BE2C (cell line): ENCODE measurements at regions not wholly inside any gene's neighbourhood (a gene's known extent, or its start where the extent isn't known, plus 50 kb on each side); places are given as distances from the start of the nearest gene placed in this dataset.

Experiments
- DNase-seq: peaks from one replicate; pipeline ENCODE4 v3.0.0-alpha.2; 2020
- H3K27me3 ChIP-seq: fragments of 250-450 bp; sonication (Bioruptor Pico); 2 replicates; pipeline ENCODE4 v1.5.1; 2020; ENCODE audit warnings: mild to moderate bottlenecking
- H3K36me3 ChIP-seq: fragments of 250-450 bp; sonication (Bioruptor Pico); 2 replicates; pipeline ENCODE4 v1.5.1; 2020; ENCODE audit warnings: mild to moderate bottlenecking
- H3K4me1 ChIP-seq: fragments of 250-450 bp; sonication (Bioruptor Pico); 2 replicates; pipeline ENCODE4 v1.5.1; 2020
- H3K4me3 ChIP-seq: 2 replicates; pipeline ENCODE4 v1.5.1; 2011; ENCODE audit warnings: low read depth, low read length
- H3K9me3 ChIP-seq: fragments of 250-450 bp; sonication (Bioruptor Pico); 2 replicates; pipeline ENCODE4 v1.5.1; 2020
- TF ChIP-seq, protein P1 (sequence below): IDR thresholded peaks from 2 replicates; pipeline ENCODE4 v1.5.1; 2012; ENCODE audit warnings: mild to moderate bottlenecking, low read depth, low read length

DNA sequence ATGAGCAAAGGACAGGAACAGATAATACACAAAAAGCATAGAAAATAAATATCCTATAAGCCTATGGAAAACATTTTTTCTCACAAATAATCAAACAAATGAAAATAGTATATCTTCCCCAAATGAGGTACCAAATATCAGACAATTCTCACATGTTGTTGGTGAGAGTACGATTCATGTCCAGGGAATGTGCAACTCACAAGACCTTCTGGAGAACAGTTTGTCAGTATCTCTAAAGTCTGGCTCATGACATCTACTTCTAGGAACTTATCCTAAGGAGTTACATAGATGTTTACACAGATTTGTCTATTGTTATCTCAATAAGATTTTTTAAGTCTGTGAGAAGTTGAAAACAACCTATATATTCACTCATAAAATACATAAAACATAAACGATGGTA, 80.3 kb upstream of the ARHGEF7 start:
- TF ChIP-seq, protein P1, sequence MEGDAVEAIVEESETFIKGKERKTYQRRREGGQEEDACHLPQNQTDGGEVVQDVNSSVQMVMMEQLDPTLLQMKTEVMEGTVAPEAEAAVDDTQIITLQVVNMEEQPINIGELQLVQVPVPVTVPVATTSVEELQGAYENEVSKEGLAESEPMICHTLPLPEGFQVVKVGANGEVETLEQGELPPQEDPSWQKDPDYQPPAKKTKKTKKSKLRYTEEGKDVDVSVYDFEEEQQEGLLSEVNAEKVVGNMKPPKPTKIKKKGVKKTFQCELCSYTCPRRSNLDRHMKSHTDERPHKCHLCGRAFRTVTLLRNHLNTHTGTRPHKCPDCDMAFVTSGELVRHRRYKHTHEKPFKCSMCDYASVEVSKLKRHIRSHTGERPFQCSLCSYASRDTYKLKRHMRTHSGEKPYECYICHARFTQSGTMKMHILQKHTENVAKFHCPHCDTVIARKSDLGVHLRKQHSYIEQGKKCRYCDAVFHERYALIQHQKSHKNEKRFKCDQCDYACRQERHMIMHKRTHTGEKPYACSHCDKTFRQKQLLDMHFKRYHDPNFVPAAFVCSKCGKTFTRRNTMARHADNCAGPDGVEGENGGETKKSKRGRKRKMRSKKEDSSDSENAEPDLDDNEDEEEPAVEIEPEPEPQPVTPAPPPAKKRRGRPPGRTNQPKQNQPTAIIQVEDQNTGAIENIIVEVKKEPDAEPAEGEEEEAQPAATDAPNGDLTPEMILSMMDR: no peak
- Histone ChIP-seq H3K27me3 (peaks cover 98% of the 10 kb centered on the region), H3K4me1 (no peaks in the 10 kb centered on the region), H3K36me3 (no peaks in the 10 kb centered on the region), H3K4me3 (no peak overlapping the region), H3K9me3 (no peaks in the 10 kb centered on the region; the same call in 1 of the 2 replicates)
- DNase-seq: no peak

DNA sequence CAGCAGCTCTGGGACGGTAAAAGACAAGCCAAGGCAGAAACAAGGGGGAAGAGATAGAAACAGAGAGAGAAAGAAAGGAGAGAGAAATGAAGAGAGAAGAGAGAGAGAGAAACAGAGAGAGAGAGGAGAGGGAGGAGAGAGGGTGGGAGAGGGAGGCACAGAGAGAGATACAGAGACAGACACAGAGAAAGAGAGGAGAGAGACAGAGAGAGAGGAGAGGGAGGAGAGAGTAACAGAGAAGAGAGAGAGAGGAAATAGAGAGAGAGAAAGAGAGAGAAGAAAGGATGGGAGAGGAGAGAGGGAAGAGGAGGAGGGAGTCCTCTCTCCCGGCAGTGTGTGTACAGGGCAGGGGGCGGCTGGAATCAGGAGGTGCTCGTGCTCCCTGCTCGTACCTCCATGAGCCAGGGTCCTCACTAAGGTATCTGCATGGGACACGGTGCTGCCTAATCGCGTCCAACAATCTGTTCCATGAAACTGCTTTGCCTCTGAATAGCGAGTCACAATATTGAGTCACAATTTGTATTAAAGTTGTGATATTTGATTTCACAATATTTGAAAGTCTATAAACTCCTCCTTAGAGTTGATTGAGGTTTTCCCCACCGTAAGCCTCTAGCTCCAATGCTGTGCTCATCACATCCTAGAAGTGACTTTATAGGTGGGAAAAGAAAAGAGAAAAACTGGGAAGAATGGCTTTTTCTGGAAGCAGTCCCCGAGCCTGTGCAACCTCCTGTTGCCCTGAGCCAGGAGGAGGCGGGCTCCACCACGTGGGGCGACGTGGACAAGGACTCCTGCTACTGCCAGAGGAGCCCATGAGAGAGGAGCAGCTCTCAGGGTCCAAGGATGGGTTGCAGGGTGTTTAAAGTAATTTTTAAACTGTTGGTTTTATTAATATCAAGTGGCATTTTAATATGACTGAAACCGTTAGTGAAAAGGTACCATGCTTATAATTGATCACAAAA, 81.7 kb upstream of the ARHGEF7 start:
- TF ChIP-seq, protein P1: no peak
- no peaks in the 10 kb centered on the region for H3K4me1 ChIP-seq
- no peaks in the 10 kb centered on the region; the same call in 1 of the 2 replicates for H3K9me3 ChIP-seq
- H3K27me3 ChIP-seq: peaks cover 98% of the 10 kb centered on the region
- no peak for DNase-seq
- H3K4me3 ChIP-seq: no peak overlapping the region
- H3K36me3 ChIP-seq: no peaks in the 10 kb centered on the region

DNA sequence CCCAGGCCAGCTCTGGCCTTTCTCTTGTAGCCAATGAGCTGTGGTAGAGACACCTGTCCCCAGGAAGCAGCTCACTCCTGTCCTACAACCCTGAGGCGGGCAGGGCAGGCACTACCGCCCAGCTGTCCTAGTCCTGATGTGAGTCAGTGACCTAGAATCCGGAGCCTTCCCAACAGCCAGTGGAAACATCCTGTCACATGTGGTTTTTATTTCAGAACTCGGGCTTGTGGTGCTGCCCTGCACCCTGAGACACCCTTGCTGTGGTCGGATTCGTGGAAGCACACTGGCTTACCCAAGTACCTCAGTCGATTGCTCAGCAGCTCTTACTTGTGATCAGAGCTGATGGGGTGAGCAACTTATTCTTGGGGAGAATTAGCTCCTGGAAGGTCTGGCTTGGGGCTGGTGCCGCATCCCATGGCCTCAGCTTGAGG, 83.6 kb upstream of the ARHGEF7 start:
- Histone ChIP-seq H3K9me3 (no peaks in the 10 kb centered on the region; the same call in 1 of the 2 replicates), H3K27me3 (peaks cover 95% of the 10 kb centered on the region), H3K36me3 (no peaks in the 10 kb centered on the region), H3K4me1 (no peaks in the 10 kb centered on the region), H3K4me3 (no peak overlapping the region)
- DNase-seq: no peak
- TF ChIP-seq, protein P1: no peak

DNA sequence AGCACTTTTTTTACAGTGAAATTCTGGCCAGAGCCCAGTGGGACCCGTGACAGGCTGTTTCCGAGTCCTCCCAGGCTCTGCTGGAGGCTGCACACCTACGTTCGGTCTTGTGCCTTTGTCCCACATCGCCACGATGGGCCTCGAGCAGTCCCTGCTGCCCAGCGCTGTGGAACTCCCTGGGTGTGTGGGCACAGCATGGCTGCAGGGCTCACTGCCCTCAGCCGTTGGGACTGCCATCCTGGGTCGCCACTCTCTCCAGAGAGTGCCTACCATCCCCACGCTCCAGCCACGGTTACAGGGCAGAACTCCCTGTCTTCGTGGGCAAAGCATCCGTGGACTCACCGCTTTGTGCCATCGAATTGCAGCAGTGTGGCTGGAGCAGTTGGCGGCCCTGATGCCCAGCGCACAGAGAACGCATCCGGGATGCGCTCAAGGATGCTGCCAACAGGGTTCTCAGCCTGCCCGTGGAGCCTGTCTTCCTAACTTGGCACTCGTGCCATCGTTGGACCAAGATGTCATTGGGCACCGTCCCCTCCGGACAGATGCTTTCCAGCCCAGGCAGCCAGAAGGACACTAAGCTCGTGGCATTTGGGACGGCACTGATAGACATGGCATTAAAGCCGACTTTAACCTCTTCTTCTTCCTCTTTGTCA, 85.0 kb upstream of the ARHGEF7 start:
- H3K36me3 ChIP-seq: no peaks in the 10 kb centered on the region
- H3K4me1 ChIP-seq: no peaks in the 10 kb centered on the region

DNA sequence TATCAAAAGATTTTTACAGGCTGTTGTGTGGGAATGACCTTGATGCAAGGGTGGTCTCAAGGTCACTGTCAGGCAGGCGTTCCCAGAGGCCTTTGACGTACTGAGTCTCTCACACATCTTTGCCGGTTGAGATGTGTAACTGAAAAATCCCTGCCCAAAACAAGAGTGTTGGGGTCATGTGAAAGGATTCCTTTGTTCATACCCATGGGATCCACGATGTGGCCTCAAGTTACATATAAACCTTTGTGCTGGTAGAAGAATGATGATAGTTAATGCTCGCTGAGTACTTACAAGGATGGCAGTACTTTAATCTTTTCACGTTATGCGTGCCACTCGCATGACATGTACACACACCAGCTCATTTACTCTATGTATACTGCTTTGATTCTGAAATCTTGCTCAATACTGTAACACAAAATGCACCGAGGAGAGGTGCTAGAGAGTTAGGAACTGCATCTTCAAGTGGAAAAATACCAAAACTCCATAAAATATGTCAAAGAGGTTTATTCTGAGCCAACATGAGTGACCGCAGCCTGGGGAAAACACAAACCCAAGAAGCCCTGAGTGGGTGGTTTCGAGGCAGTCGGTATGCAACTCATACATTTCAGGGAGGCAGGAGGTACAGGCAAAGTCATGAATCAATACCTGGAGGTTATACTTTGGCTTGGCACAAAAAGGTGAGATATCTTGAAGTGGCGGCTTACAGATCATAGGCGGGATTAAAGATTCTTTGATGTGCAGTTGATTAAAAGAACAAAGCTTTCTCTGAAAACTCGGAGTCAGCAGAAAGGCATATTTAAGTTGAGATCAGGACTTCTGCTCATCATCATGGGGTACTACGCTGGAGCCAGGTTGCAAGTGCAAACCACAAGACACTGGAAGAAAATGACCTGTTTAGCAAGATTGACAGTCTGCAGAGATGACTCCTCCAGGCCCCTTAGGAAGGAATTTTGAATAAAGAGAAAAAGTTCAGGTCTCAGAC, 87.4 kb upstream of the ARHGEF7 start:
- TF ChIP-seq, protein P1: no peak
- no peak overlapping the region for H3K4me3 ChIP-seq
- DNase-seq: no peak

More for the DNA sequence above, 85.0 kb upstream of the ARHGEF7 start:
- Histone ChIP-seq H3K4me3 (no peak overlapping the region), H3K27me3 (peaks cover 80% of the 10 kb centered on the region), H3K9me3 (no peaks in the 10 kb centered on the region; the same call in 1 of the 2 replicates)
- no peak for DNase-seq
- TF ChIP-seq, protein P1: no peak

More for the DNA sequence above, 87.4 kb upstream of the ARHGEF7 start:
- H3K27me3 ChIP-seq: peaks cover 61% of the 10 kb centered on the region
- H3K36me3 ChIP-seq: no peaks in the 10 kb centered on the region
- no peaks in the 10 kb centered on the region for H3K4me1 ChIP-seq
- H3K9me3 ChIP-seq: no peaks in the 10 kb centered on the region; the same call in 1 of the 2 replicates
